ENCODE measurements at regions not wholly inside any gene's neighbourhood (a gene's known extent, or its start where the extent isn't known, plus 50 kb on each side); places are given as distances from the start of the nearest gene placed in this dataset.

- TF ChIP-seq CTCF (IDR thresholded peaks at IDR 0.05 in 4 of 5, conservative IDR thresholded peaks at IDR 0.05 in 1 of 5): no peak
- no peak for TF ChIP-seq POLR2A (IDR thresholded peaks at IDR 0.05)
These were observed 837.7 kb downstream of the FSCB start for GRCh38 chr14:43669355-43669754.

All from gastrocnemius medialis (tissue), 4 donors.